Upper lobe of left lung (tissue), 6 donors: ENCODE measurements at regions not wholly inside any gene's neighbourhood (a gene's known extent, or its start where the extent isn't known, plus 50 kb on each side); places are given as distances from the start of the nearest gene placed in this dataset.

ENCODE experiments used
- ATAC-seq, 2 donors: fragments of 200-7000 bp; cut with Tn5 transposase; one replicate each; pipeline ENCODE4 v1.9.1; 2022; ENCODE audit warnings: mild to moderate bottlenecking in 2 of 2, moderate library complexity in 2 of 2; ENCODE audit not compliant: low FRiP score in 2 of 2
- DNase-seq, 2 donors: peaks; one replicate each; pipeline ENCODE4 v3.0.0-alpha.2; 2019 to 2020
- H3K27ac ChIP-seq, 4 donors: fragments of 200-600 bp; sonication (generic); one replicate each; pipeline ENCODE4 v1.5.1; 2016 to 2019
- H3K27me3 ChIP-seq, 4 donors: fragments of 200-600 bp; sonication (generic); one replicate each; pipeline ENCODE4 v1.5.1; 2017 to 2019
- H3K36me3 ChIP-seq, 4 donors: fragments of 200-600 bp; sonication (generic); one replicate each; pipeline ENCODE4 v1.5.1; 2016 to 2019
- H3K4me1 ChIP-seq, 4 donors: fragments of 200-600 bp; sonication (generic); one replicate each; pipeline ENCODE4 v1.5.1; 2018 to 2019
- H3K4me3 ChIP-seq, 4 donors: fragments of 200-600 bp; sonication (generic); one replicate each; pipeline ENCODE4 v1.5.1; 2017 to 2019; ENCODE audit warnings: mild to moderate bottlenecking in 2 of 4, moderate library complexity in 1 of 4
- H3K9me3 ChIP-seq, 4 donors: fragments of 200-600 bp; sonication (generic); one replicate each; pipeline ENCODE4 v1.5.1; 2018 to 2019
- CTCF ChIP-seq, 6 experiments: fragments of 450-650 bp in 4 of 6; fragments of 200-600 bp in 2 of 6; sonication (generic) in 2 of 6; IDR thresholded peaks; one replicate each; pipeline ENCODE4 v1.5.1; 2016 to 2019; ENCODE audit warnings: antibody characterized with exemption in 6 of 6
- EP300 ChIP-seq, 4 donors: sonication (generic); formaldehyde crosslinking; IDR thresholded peaks; one replicate each; pipeline ENCODE4 v1.5.1; 2017; ENCODE audit warnings: antibody characterized with exemption in 4 of 4, control low read depth in 2 of 4
- POLR2A ChIP-seq, 4 donors: fragments of 450-650 bp; IDR thresholded peaks; one replicate each; pipeline ENCODE4 v1.5.1; 2016 to 2017; ENCODE audit warnings: antibody characterized with exemption in 4 of 4, mild to moderate bottlenecking in 2 of 4
- POLR2AphosphoS5 ChIP-seq, 2 donors: sonication (generic); formaldehyde crosslinking; IDR thresholded peaks; one replicate each; pipeline ENCODE4 v1.5.1; 2017; ENCODE audit warnings: antibody characterized with exemption in 2 of 2
- WGBS, 2 donors: methylation state at CpG; one replicate each; pipeline ENCODE4 v1.1.5; 2017 to 2018; 5-methylcytosine and 5-hydroxymethylcytosine counted together
- donor health status: DM: no; HTN: no; CAD: no; lungs with moderate emphysema.
- donor health status: DM: no; HTN: yes; CAD: no; lungs with severe emphysema.

GRCh38 chr3:145124900-145125678, 1035.9 kb downstream of the PLOD2 start:
- Histone ChIP-seq H3K27me3 (no peaks in the 10 kb centered on the region), H3K9me3 (no peaks in the 10 kb centered on the region)
- 91 to 93% methylated on average over 4 of the region's 4 CpGs for WGBS, 2 donors

GRCh38 chr3:145133281-145133680, 1027.7 kb downstream of the PLOD2 start:
- H3K27me3 ChIP-seq, result no peaks in the 10 kb centered on the region
- WGBS, 2 donors, result 68 to 82% methylated on average over 2 of the region's 2 CpGs
- TF ChIP-seq EP300 (IDR thresholded peaks at IDR 0.05) (no peak), POLR2A (IDR thresholded peaks at IDR 0.05) (no peak), CTCF (IDR thresholded peaks at IDR 0.05) (no peak), POLR2AphosphoS5 (IDR thresholded peaks at IDR 0.05) (no peak)
- no peaks in the 10 kb centered on the region for H3K9me3 ChIP-seq
- H3K27ac ChIP-seq, result no peak overlapping the region
- no peak overlapping the region for H3K4me3 ChIP-seq
- no peaks in the 10 kb centered on the region for H3K4me1 ChIP-seq
- H3K36me3 ChIP-seq, result no peaks in the 10 kb centered on the region
- ATAC-seq, result no peak
- DNase-seq, result no peak

More at GRCh38 chr3:145124900-145125678, 1035.9 kb downstream of the PLOD2 start:
- Histone ChIP-seq H3K27ac (no peak overlapping the region), H3K4me1 (no peaks in the 10 kb centered on the region), H3K36me3 (no peaks in the 10 kb centered on the region), H3K4me3 (no peak overlapping the region)
- ATAC-seq (no peak), DNase-seq (no peak)
- TF ChIP-seq CTCF (IDR thresholded peaks at IDR 0.05) (no peak), POLR2A (IDR thresholded peaks at IDR 0.05) (no peak), EP300 (IDR thresholded peaks at IDR 0.05) (no peak), POLR2AphosphoS5 (IDR thresholded peaks at IDR 0.05) (no peak)

- TF ChIP-seq POLR2AphosphoS5 (IDR thresholded peaks at IDR 0.05) (no peak), EP300 (IDR thresholded peaks at IDR 0.05) (no peak), CTCF (IDR thresholded peaks at IDR 0.05) (no peak), POLR2A (IDR thresholded peaks at IDR 0.05) (no peak)
- WGBS, 2 donors, result 76 to 79% methylated on average over 2 of the region's 2 CpGs
- no peaks in the 10 kb centered on the region for H3K4me1 ChIP-seq
Observed at GRCh38 chr3:145134738-145135137, 1026.2 kb downstream of the PLOD2 start.

GRCh38 chr3:145144361-145144760, 1016.6 kb downstream of the PLOD2 start:
- Histone ChIP-seq H3K4me1 (no peaks in the 10 kb centered on the region), H3K27me3 (no peaks in the 10 kb centered on the region), H3K36me3 (no peaks in the 10 kb centered on the region), H3K27ac (no peak overlapping the region), H3K9me3 (no peaks in the 10 kb centered on the region), H3K4me3 (no peak overlapping the region)
- no peak for ATAC-seq
- 65 to 69% methylated on average over 3 of the region's 3 CpGs for WGBS, 2 donors
- TF ChIP-seq POLR2AphosphoS5 (IDR thresholded peaks at IDR 0.05) (no peak), POLR2A (IDR thresholded peaks at IDR 0.05) (no peak)
- no peak for DNase-seq

More at GRCh38 chr3:145134738-145135137, 1026.2 kb downstream of the PLOD2 start:
- Histone ChIP-seq H3K27me3 (no peaks in the 10 kb centered on the region), H3K9me3 (no peaks in the 10 kb centered on the region), H3K4me3 (no peak overlapping the region), H3K36me3 (no peaks in the 10 kb centered on the region), H3K27ac (no peak overlapping the region)
- DNase-seq (no peak), ATAC-seq (no peak)

GRCh38 chr3:145145461-145145860, 1015.5 kb downstream of the PLOD2 start:
- H3K36me3 ChIP-seq, result no peaks in the 10 kb centered on the region
- no peaks in the 10 kb centered on the region for H3K4me1 ChIP-seq
- H3K9me3 ChIP-seq, result no peaks in the 10 kb centered on the region
- DNase-seq (no peak), ATAC-seq (no peak)
- no peak overlapping the region for H3K4me3 ChIP-seq
- no peaks in the 10 kb centered on the region for H3K27me3 ChIP-seq
- 52 to 58% methylated on average over 1 of the region's 1 CpG for WGBS, 2 donors
- no peak overlapping the region for H3K27ac ChIP-seq
- TF ChIP-seq EP300 (IDR thresholded peaks at IDR 0.05) (no peak), POLR2AphosphoS5 (IDR thresholded peaks at IDR 0.05) (no peak), POLR2A (IDR thresholded peaks at IDR 0.05) (no peak), CTCF (IDR thresholded peaks at IDR 0.05) (no peak)
